ENCODE measurements at regions not wholly inside any gene's neighbourhood (a gene's known extent, or its start where the extent isn't known, plus 50 kb on each side); places are given as distances from the start of the nearest gene placed in this dataset.

DNA sequence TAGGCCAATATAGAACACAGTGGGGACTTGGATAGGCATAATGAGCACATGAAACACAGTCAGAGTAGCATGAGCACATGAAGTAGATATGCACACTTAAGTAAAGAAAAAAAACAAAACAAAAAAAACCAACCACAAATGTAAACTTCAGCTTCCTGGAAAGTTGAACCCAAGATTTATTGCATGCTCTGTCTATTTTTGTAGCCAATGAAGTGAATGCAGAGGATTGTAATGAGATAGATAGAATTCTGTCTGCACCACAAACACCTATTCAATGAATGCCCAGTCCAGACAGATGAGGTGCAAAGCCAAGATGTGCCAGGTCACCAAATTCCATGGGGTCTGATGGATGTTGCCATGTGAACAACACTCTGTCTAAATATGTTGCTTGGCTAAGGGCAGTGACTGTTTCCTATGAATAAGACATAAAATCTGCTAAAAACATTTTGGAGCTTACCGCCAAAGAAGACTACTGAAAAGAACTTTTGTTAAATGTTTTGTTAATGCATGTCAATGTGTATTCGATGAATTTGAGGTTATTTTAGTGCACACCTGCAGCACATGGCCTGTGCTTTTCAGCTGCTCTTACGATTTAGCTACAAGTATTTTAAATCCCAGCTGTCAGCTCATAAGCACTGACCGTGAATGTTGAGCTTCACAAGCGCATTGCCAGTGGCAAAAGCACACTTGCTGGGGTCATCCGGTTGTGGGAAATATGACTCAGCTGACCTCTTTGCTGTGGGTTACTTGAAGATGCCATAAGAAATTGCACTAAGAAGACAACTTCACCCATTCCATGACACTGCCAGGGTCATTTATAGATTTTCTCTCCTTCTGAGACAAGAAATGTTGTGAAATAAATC lies 374.8 kb upstream of the GNPDA2 start:
- TF ChIP-seq, protein P1, sequence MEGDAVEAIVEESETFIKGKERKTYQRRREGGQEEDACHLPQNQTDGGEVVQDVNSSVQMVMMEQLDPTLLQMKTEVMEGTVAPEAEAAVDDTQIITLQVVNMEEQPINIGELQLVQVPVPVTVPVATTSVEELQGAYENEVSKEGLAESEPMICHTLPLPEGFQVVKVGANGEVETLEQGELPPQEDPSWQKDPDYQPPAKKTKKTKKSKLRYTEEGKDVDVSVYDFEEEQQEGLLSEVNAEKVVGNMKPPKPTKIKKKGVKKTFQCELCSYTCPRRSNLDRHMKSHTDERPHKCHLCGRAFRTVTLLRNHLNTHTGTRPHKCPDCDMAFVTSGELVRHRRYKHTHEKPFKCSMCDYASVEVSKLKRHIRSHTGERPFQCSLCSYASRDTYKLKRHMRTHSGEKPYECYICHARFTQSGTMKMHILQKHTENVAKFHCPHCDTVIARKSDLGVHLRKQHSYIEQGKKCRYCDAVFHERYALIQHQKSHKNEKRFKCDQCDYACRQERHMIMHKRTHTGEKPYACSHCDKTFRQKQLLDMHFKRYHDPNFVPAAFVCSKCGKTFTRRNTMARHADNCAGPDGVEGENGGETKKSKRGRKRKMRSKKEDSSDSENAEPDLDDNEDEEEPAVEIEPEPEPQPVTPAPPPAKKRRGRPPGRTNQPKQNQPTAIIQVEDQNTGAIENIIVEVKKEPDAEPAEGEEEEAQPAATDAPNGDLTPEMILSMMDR (conservative IDR thresholded peaks at IDR 0.05 in 1 of 2, IDR thresholded peaks at IDR 0.05 in 1 of 2; ENCODE audit: low read depth in 1 of 2, low read length in 2 of 2): no peak
- TF ChIP-seq EZH2 (IDR thresholded peaks at IDR 0.05; ENCODE audit: low read length, missing control alignments): no peak

All from fibroblast of lung (primary cell).